Stomach (tissue), 8 donors: ENCODE measurements at regions not wholly inside any gene's neighbourhood (a gene's known extent, or its start where the extent isn't known, plus 50 kb on each side); places are given as distances from the start of the nearest gene placed in this dataset.
A peak's percentile ranks its signal among the peaks of the same experiment; 100 is the strongest.

Experiments used
- DNase-seq, 2 donors: peaks; one replicate each; pipeline versions ENCODE4 v3.0.0 to v3.0.0-alpha.2; 2013 to 2019
- H3K27ac ChIP-seq, 5 donors: fragments of 200-600 bp in 4 of 5; sonication (generic) in 4 of 5; one replicate each; pipeline ENCODE4 v1.5.1; 2013 to 2019; ENCODE audit warnings: mild to moderate bottlenecking in 1 of 5, moderate library complexity in 1 of 5
- H3K27me3 ChIP-seq, 3 donors: fragments of 200-600 bp; sonication (generic); one replicate each; pipeline ENCODE4 v1.5.1; 2017 to 2019; ENCODE audit warnings: mixed run types in 1 of 3
- H3K36me3 ChIP-seq, 4 donors: fragments of 200-600 bp; sonication (generic); 1 replicate in 3 of 4; 2 replicates in 1 of 4; pipeline ENCODE4 v1.5.1; 2016 to 2019
- H3K4me1 ChIP-seq, 4 donors: fragments of 200-600 bp; sonication (generic); one replicate each; pipeline ENCODE4 v1.5.1; 2016 to 2019
- H3K4me3 ChIP-seq, 4 donors: fragments of 200-600 bp; sonication (generic) in 3 of 4; one replicate each; pipeline ENCODE4 v1.5.1; 2016 to 2019; ENCODE audit warnings: mild to moderate bottlenecking in 1 of 4
- H3K9me3 ChIP-seq, 4 donors: fragments of 200-600 bp; sonication (generic); one replicate each; pipeline ENCODE4 v1.5.1; 2016 to 2019
- EP300 ChIP-seq: sonication (generic); formaldehyde crosslinking; IDR thresholded peaks from one replicate; pipeline ENCODE4 v1.6.1; 2017; ENCODE audit warnings: antibody characterized with exemption
- POLR2A ChIP-seq, 4 donors: fragments of 450-650 bp; IDR thresholded peaks; one replicate each; pipeline ENCODE4 v1.6.1; 2016; ENCODE audit warnings: antibody characterized with exemption in 4 of 4, control low read depth in 2 of 4, mild to moderate bottlenecking in 1 of 4, moderate library complexity in 1 of 4
- POLR2AphosphoS5 ChIP-seq, 3 donors: sonication (generic); formaldehyde crosslinking; IDR thresholded peaks; one replicate each; pipeline ENCODE4 v1.6.1; 2016; ENCODE audit warnings: antibody characterized with exemption in 3 of 3
- WGBS, 5 donors: extraction: QIAGEN DNeasy Blood & Tissue Kit in 3 of 5; methylation state at CpG; one replicate each; pipeline versions ENCODE4 v1.1.5 to v1.1.7; 2013 to 2018; 5-methylcytosine and 5-hydroxymethylcytosine counted together
- intact Hi-C: fragments of 100-400 bp; cut with DNase I; formaldehyde crosslinking; loops from one replicate; pipeline ENCODE4 v1.15.1; 2023; ENCODE audit warnings: low total_unique reads
- TF ChIP-seq, protein P1 (sequence below), 7 experiments: fragments of 450-650 bp in 4 of 7; fragments of 200-600 bp in 3 of 7; sonication (generic) in 3 of 7; IDR thresholded peaks; one replicate each; pipeline ENCODE4 v1.5.1; 2016 to 2019; ENCODE audit warnings: antibody characterized with exemption in 7 of 7, control low read depth in 2 of 7, mild to moderate bottlenecking in 1 of 7
- donor health status: healthy with polysubstance abuse.
- donor health status: Bipolar disorder and iron deficiency.
- donor health status: healthy.

DNA sequence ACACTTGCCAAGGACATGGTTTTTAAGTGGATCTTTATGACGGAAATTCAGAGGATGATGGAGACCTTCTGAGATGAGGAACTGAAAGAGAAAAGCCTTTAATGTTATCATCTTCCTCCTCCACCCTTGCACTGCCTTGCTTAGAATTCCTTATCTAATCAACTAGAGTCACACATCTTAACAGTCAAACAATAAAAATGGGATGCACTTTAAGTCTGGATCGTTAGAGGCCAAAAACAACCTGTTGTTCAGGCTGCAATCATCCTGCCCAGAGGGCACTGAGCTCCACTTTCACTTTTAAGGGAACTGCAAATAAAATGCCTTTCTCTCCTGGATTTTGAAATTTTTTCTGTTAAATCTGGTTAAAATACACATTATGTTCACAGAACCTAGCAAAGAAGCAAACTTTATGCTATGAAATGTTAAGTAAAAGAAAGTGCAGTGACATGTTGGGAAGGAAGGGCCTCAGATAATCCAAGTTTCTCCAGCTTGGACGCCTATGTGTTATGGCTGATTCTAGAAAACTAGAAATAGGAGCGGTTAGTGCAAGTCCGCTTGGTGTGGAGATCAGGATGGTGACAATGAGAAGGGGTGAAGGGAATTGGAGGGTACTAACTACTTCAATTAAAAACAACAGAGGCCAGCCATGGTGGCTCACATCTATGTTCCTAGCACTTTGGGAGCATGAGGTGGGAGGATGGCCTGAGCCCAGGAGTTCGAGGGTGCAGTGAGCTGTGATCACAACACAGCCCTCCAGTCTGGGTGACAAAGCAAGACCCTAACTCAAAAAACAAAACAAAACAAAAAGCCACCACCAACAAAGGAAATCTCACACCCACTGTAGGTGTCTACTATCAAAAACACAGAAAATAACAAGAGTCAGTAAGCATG, 66.4 kb upstream of the KIF13A start:
- intact Hi-C loops, result no loop called here

GRCh38 chr6:18053078-18053477, 65.6 kb upstream of the KIF13A start:
- TF ChIP-seq POLR2AphosphoS5 (IDR thresholded peaks at IDR 0.05) (no peak), POLR2A (IDR thresholded peaks at IDR 0.05) (no peak), EP300 (no peak)
- TF ChIP-seq, protein P1, sequence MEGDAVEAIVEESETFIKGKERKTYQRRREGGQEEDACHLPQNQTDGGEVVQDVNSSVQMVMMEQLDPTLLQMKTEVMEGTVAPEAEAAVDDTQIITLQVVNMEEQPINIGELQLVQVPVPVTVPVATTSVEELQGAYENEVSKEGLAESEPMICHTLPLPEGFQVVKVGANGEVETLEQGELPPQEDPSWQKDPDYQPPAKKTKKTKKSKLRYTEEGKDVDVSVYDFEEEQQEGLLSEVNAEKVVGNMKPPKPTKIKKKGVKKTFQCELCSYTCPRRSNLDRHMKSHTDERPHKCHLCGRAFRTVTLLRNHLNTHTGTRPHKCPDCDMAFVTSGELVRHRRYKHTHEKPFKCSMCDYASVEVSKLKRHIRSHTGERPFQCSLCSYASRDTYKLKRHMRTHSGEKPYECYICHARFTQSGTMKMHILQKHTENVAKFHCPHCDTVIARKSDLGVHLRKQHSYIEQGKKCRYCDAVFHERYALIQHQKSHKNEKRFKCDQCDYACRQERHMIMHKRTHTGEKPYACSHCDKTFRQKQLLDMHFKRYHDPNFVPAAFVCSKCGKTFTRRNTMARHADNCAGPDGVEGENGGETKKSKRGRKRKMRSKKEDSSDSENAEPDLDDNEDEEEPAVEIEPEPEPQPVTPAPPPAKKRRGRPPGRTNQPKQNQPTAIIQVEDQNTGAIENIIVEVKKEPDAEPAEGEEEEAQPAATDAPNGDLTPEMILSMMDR (IDR thresholded peaks at IDR 0.05), result no peak
- intact Hi-C loops, result no loop called here
- Histone ChIP-seq H3K27ac (no peak overlapping the region), H3K9me3 (no peaks in the 10 kb centered on the region), H3K27me3 (no peaks in the 10 kb centered on the region), H3K4me1 (peaks cover 0 to 8% (median 4%) of the 10 kb centered on the region in 4 donors), H3K36me3 (no peaks in the 10 kb centered on the region), H3K4me3 (no peak overlapping the region)
- WGBS, 5 donors, result 41 to 71% (median 60%) methylated on average over 7 of the region's 7 CpGs
- peak in 1 of 2 donors; percentile 22 for DNase-seq

More for the DNA sequence above, 66.4 kb upstream of the KIF13A start:
- 70 to 77% (median 72%) methylated on average over 6 of the region's 6 CpGs for WGBS, 5 donors
- peaks cover 0 to 8% (median 4%) of the 10 kb centered on the region in 4 donors for H3K4me1 ChIP-seq
- H3K9me3 ChIP-seq, result no peaks in the 10 kb centered on the region
- no peak overlapping the region for H3K4me3 ChIP-seq
- no peak for DNase-seq
- TF ChIP-seq EP300 (no peak), POLR2AphosphoS5 (IDR thresholded peaks at IDR 0.05) (no peak), POLR2A (IDR thresholded peaks at IDR 0.05) (no peak)
- TF ChIP-seq, protein P1 (IDR thresholded peaks at IDR 0.05), result no peak
- no peaks in the 10 kb centered on the region for H3K36me3 ChIP-seq
- no peaks in the 10 kb centered on the region for H3K27me3 ChIP-seq
- H3K27ac ChIP-seq, result peak overlapping the region in 1 of 5 donors; percentile 22

GRCh38 chr6:18049646-18050045, 62.2 kb upstream of the KIF13A start:
- H3K36me3 ChIP-seq, result no peaks in the 10 kb centered on the region
- intact Hi-C loops, result no loop called here
- H3K9me3 ChIP-seq, result no peaks in the 10 kb centered on the region
- TF ChIP-seq, protein P1 (IDR thresholded peaks at IDR 0.05), result no peak
- TF ChIP-seq POLR2A (IDR thresholded peaks at IDR 0.05) (no peak), EP300 (no peak), POLR2AphosphoS5 (IDR thresholded peaks at IDR 0.05) (no peak)
- 82 to 97% (median 94%) methylated on average over 2 of the region's 2 CpGs for WGBS, 5 donors
- H3K4me3 ChIP-seq, result no peak overlapping the region
- peaks cover 0 to 8% (median 4%) of the 10 kb centered on the region in 4 donors for H3K4me1 ChIP-seq
- DNase-seq, result no peak
- H3K27ac ChIP-seq, result no peak overlapping the region
- H3K27me3 ChIP-seq, result no peaks in the 10 kb centered on the region

DNA sequence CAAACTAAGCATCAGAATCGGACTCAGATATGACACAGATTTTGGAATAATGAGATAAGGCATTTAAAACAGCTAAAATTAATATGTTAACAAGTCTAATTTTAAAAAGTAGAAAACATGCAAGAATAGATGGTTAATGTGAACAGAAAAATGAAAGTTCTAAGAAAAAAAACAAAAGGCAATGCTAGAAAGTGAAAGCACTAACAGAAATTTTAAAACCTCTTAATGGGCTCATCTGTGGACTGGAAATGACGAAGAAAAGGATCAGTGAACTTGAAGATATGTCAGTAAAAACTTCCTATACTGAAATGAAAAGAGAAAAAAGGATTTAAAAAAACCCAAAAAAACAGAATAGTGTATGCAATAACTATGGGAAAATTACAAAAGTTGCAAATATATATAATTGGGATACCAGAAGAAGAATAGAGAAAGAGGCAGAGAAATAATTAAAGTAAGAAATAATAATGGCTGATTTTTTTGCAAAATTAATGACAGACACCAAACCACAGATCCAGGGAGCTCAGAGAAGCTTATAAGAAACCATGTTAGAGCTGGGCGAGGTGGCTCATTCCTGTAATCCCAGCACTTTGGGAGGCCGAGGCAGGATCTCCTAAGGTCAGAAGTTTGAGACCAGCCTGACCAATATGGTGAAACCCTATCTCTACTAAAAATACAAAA, 61.7 kb upstream of the KIF13A start:
- Histone ChIP-seq H3K9me3 (no peaks in the 10 kb centered on the region), H3K4me1 (peaks cover 0 to 8% (median 4%) of the 10 kb centered on the region in 4 donors), H3K27me3 (no peaks in the 10 kb centered on the region), H3K36me3 (no peaks in the 10 kb centered on the region), H3K4me3 (no peak overlapping the region), H3K27ac (no peak overlapping the region)
- 77 to 94% (median 88%) methylated on average over 4 of the region's 4 CpGs for WGBS, 5 donors
- intact Hi-C loops, result no loop called here
- DNase-seq, result no peak
- TF ChIP-seq POLR2A (IDR thresholded peaks at IDR 0.05) (no peak), POLR2AphosphoS5 (IDR thresholded peaks at IDR 0.05) (no peak)
- TF ChIP-seq, protein P1 (IDR thresholded peaks at IDR 0.05), result no peak
